GM19043 (cell line): ENCODE measurements at regions not wholly inside any gene's neighbourhood (a gene's known extent, or its start where the extent isn't known, plus 50 kb on each side); places are given as distances from the start of the nearest gene placed in this dataset.
"Not testable (repeated sequence)": the region's sequence is repeated elsewhere in the genome, so short reads cannot be mapped to it uniquely, and the experiment has no call there.

Source experiments
- ATAC-seq: cut with Tn5 transposase; IDR thresholded peaks from one replicate; pipeline ENCODE4 v1.9.1; 2021; ENCODE audit warnings: low read depth; ENCODE audit not compliant: unreplicated experiment

- not testable (repeated sequence) for ATAC-seq
These were observed 81.2 kb upstream of the FAM153A start for GRCh38 chr5:177863822-177864446.

GRCh38 chr5:177857642-177858200, 75.0 kb upstream of the FAM153A start:
- ATAC-seq, result not testable (repeated sequence)

DNA sequence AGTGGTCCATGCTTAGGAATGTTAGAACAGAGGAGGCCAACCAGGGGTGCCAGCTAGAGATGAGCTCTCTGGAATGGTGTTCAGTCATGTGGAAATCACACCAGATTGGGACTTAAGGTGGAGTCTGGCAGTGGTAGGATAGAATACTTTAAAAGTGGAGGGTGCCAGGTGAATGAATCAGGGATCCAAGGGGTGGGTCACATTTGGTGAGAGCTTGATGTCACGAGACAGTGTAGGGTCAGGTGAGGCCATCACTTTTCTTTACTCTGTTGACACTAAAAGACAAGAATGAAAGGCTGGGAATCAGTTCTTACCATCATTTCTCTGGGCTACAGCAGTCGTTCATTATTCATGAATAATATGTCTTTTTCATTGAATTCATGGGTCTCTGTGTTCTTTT, 73.8 kb upstream of the FAM153A start:
- not testable (repeated sequence) for ATAC-seq

- ATAC-seq, result not testable (repeated sequence)
These were observed 65.2 kb upstream of the FAM153A start for GRCh38 chr5:177847914-177848313.

GRCh38 chr5:177846598-177846997, 63.9 kb upstream of the FAM153A start:
- ATAC-seq, result not testable (repeated sequence)

- not testable (repeated sequence) for ATAC-seq
These were observed 63.2 kb upstream of the FAM153A start for GRCh38 chr5:177845906-177846305.

DNA sequence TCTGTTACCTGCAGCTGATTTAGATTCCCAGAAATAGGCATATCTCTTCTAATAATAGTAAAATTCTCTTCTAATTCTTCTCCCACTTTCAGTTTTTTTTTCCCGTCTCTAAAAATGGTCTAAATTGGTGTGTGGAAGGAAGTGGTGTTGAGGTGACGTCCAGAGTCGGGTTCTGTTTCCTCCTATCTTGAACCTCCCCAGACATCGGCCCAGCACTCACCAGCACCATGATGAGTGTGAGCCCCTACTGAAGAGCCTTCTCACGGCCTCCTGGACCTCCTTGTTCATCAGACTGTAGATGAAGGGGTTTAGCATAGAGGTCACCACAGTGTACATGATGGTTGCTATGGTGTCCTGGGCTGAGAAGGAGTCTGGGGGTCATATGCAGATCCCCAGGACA, 53.5 kb upstream of the FAM153A start:
- ATAC-seq, result not testable (repeated sequence)
